Adrenal gland (tissue), 5 donors: ENCODE measurements at regions not wholly inside any gene's neighbourhood (a gene's known extent, or its start where the extent isn't known, plus 50 kb on each side); places are given as distances from the start of the nearest gene placed in this dataset.

Experiments used
- POLR2A ChIP-seq, 2 donors: fragments of 450-650 bp; IDR thresholded peaks; one replicate each; pipeline ENCODE4 v1.6.1; 2017; ENCODE audit warnings: antibody characterized with exemption in 2 of 2, mild to moderate bottlenecking in 2 of 2, moderate library complexity in 1 of 2
- TF ChIP-seq, protein P1 (sequence below), 6 experiments: fragments of 450-650 bp in 4 of 6; fragments of 200-600 bp in 2 of 6; sonication (generic) in 1 of 6; IDR thresholded peaks; 1 replicate in 5 of 6; 2 replicates in 1 of 6; pipeline versions ENCODE4 v1.5.1 to v1.8.0; 2016 to 2021; ENCODE audit warnings: antibody characterized with exemption in 6 of 6, mild to moderate bottlenecking in 2 of 6, moderate library complexity in 1 of 6
- donor health status: DM: no; HTN: no; CAD: no.

DNA sequence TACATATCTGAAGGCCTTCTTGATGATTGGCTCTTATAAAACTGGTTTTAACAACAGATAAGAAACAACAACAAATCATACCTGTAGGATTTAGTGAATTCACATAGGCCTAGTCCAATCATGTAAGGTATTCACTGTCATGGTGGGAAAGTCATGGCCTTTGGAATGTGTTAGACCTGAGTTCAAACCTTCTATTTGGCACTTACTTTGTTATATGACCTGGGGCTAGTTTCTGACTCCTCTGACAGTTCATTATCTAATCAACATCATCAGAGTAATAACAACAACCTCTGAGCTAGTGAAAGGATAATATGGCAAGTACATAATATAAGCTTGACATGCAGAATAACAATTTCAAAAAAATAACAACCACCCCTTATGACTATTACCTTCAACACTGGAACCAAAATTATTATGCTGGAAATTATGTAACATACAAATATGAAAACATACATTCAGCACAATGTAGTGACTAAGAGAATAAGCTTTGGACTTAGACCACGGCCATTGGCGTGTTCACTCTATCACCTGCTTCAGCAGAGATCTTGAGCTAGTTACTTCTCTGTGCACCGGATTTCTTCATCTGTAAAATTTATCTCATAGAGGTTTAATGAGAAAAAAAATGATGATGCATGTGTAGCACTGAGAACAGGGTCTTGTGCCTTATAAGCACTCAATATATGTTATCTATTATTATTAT lies 597.6 kb downstream of the LMO4 start:
- TF ChIP-seq, protein P1, sequence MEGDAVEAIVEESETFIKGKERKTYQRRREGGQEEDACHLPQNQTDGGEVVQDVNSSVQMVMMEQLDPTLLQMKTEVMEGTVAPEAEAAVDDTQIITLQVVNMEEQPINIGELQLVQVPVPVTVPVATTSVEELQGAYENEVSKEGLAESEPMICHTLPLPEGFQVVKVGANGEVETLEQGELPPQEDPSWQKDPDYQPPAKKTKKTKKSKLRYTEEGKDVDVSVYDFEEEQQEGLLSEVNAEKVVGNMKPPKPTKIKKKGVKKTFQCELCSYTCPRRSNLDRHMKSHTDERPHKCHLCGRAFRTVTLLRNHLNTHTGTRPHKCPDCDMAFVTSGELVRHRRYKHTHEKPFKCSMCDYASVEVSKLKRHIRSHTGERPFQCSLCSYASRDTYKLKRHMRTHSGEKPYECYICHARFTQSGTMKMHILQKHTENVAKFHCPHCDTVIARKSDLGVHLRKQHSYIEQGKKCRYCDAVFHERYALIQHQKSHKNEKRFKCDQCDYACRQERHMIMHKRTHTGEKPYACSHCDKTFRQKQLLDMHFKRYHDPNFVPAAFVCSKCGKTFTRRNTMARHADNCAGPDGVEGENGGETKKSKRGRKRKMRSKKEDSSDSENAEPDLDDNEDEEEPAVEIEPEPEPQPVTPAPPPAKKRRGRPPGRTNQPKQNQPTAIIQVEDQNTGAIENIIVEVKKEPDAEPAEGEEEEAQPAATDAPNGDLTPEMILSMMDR (IDR thresholded peaks at IDR 0.05): no peak
- no peak for TF ChIP-seq POLR2A (IDR thresholded peaks at IDR 0.05)
